ENCODE measurements at regions not wholly inside any gene's neighbourhood (a gene's known extent, or its start where the extent isn't known, plus 50 kb on each side); places are given as distances from the start of the nearest gene placed in this dataset.

GRCh38 chr3:106824856-106825255 lies 552.4 kb upstream of the CCDC54 start:
- peak; percentile 30; the same call in 1 of the 2 replicates for TF ChIP-seq CTCF (IDR thresholded peaks at IDR 0.05; ENCODE audit: borderline replicate concordance, insufficient read depth, low read depth, low read length)
- no peak overlapping the region for H3K4me3 ChIP-seq (ENCODE audit: low read depth, low read length)

GRCh38 chr3:106825962-106826605 lies 551.2 kb upstream of the CCDC54 start:
- TF ChIP-seq CTCF (IDR thresholded peaks at IDR 0.05; ENCODE audit: borderline replicate concordance, insufficient read depth, low read depth, low read length): no peak

GRCh38 chr3:106826791-106827311 lies 550.4 kb upstream of the CCDC54 start:
- no peak for TF ChIP-seq CTCF (IDR thresholded peaks at IDR 0.05; ENCODE audit: borderline replicate concordance, insufficient read depth, low read depth, low read length)
- H3K4me3 ChIP-seq (ENCODE audit: low read depth, low read length): no peak overlapping the region

More at GRCh38 chr3:106825962-106826605, 551.2 kb upstream of the CCDC54 start:
- no peak overlapping the region for H3K4me3 ChIP-seq (ENCODE audit: low read depth, low read length)

GRCh38 chr3:106827515-106828213 lies 549.6 kb upstream of the CCDC54 start:
- no peak overlapping the region for H3K4me3 ChIP-seq (ENCODE audit: low read depth, low read length)
- no peak for TF ChIP-seq CTCF (IDR thresholded peaks at IDR 0.05; ENCODE audit: borderline replicate concordance, insufficient read depth, low read depth, low read length)

- TF ChIP-seq CTCF (IDR thresholded peaks at IDR 0.05; ENCODE audit: borderline replicate concordance, insufficient read depth, low read depth, low read length): no peak
- H3K4me3 ChIP-seq (ENCODE audit: low read depth, low read length): no peak overlapping the region
Measured at GRCh38 chr3:106829206-106829605, 548.0 kb upstream of the CCDC54 start.

- TF ChIP-seq CTCF (IDR thresholded peaks at IDR 0.05; ENCODE audit: borderline replicate concordance, insufficient read depth, low read depth, low read length): no peak
- no peak overlapping the region for H3K4me3 ChIP-seq (ENCODE audit: low read depth, low read length)
Measured at GRCh38 chr3:106830334-106830733, 546.9 kb upstream of the CCDC54 start.

GRCh38 chr3:106836906-106837305 lies 540.3 kb upstream of the CCDC54 start:
- no peak overlapping the region for H3K4me3 ChIP-seq (ENCODE audit: low read depth, low read length)
- TF ChIP-seq CTCF (IDR thresholded peaks at IDR 0.05; ENCODE audit: borderline replicate concordance, insufficient read depth, low read depth, low read length): no peak
